Liver (tissue), 8 donors: ENCODE measurements at regions not wholly inside any gene's neighbourhood (a gene's known extent, or its start where the extent isn't known, plus 50 kb on each side); places are given as distances from the start of the nearest gene placed in this dataset.

Experiments
- DNase-seq: peaks from one replicate; pipeline ENCODE4 v3.0.0-alpha.2; 2017; ENCODE audit warnings: low spot score
- H3K27ac ChIP-seq, 2 donors: one replicate each; pipeline ENCODE4 v1.7.0; 2013; ENCODE audit warnings: inconsistent platforms in 2 of 2, low read length in 2 of 2, control low read depth in 1 of 2, low read depth in 1 of 2, mild to moderate bottlenecking in 1 of 2
- H3K27me3 ChIP-seq, 4 donors: one replicate each; pipeline versions ENCODE4 v1.6.1 to v1.7.0; 2013; ENCODE audit warnings: low read length in 3 of 4, inconsistent platforms in 1 of 4, mild to moderate bottlenecking in 1 of 4, moderate library complexity in 1 of 4; ENCODE audit not compliant: control insufficient read depth in 4 of 4, insufficient read depth in 4 of 4
- H3K36me3 ChIP-seq, 4 donors: one replicate each; pipeline versions ENCODE4 v1.6.1 to v1.7.0; 2013; ENCODE audit warnings: low read length in 3 of 4, mild to moderate bottlenecking in 3 of 4, low read depth in 1 of 4, moderate library complexity in 1 of 4; ENCODE audit not compliant: control insufficient read depth in 4 of 4, insufficient read depth in 3 of 4
- H3K4me1 ChIP-seq, 4 donors: one replicate each; pipeline versions ENCODE4 v1.6.1 to v1.7.0; 2013; ENCODE audit warnings: low read length in 3 of 4, mild to moderate bottlenecking in 3 of 4, moderate library complexity in 1 of 4; ENCODE audit not compliant: control insufficient read depth in 4 of 4, insufficient read depth in 4 of 4
- H3K4me3 ChIP-seq, 3 donors: one replicate each; pipeline versions ENCODE4 v1.6.1 to v1.7.0; 2013; ENCODE audit warnings: low read length in 3 of 3, control low read depth in 1 of 3, low read depth in 1 of 3, mild to moderate bottlenecking in 1 of 3
- H3K9ac ChIP-seq, 2 donors: one replicate each; pipeline ENCODE4 v1.7.0; 2013; ENCODE audit warnings: low read length in 2 of 2, mild to moderate bottlenecking in 2 of 2, moderate library complexity in 2 of 2, control low read depth in 1 of 2, low read depth in 1 of 2
- H3K9me3 ChIP-seq, 4 donors: one replicate each; pipeline versions ENCODE4 v1.6.1 to v1.7.0; 2013; ENCODE audit warnings: low read length in 3 of 4; ENCODE audit not compliant: control insufficient read depth in 4 of 4
- CTCF ChIP-seq: fragments of 150-350 bp; IDR thresholded peaks from 2 replicates; pipeline ENCODE4 v1.5.1; 2017; ENCODE audit warnings: improper control_type of control experiment, low read depth, low read length; ENCODE audit not compliant: missing input control
- EGR1 ChIP-seq, 2 donors: IDR thresholded peaks; 2 replicates each; pipeline ENCODE4 v1.6.1; 2016 to 2018; ENCODE audit warnings: antibody characterized with exemption in 2 of 2, low read depth in 2 of 2
- FOXA1 ChIP-seq: IDR thresholded peaks from 2 replicates; pipeline ENCODE4 v1.6.1; 2016; ENCODE audit warnings: antibody characterized with exemption
- FOXA2 ChIP-seq: IDR thresholded peaks from 2 replicates; pipeline ENCODE4 v1.6.1; 2016; ENCODE audit warnings: antibody characterized with exemption
- GABPA ChIP-seq, 2 donors: IDR thresholded peaks in 1 of 2; conservative IDR thresholded peaks in 1 of 2; 2 replicates each; pipeline ENCODE4 v1.6.1; 2016; ENCODE audit warnings: antibody characterized with exemption in 2 of 2, mild to moderate bottlenecking in 1 of 2, moderate library complexity in 1 of 2
- HNF4A ChIP-seq, 2 donors: conservative IDR thresholded peaks; 2 replicates each; pipeline ENCODE4 v1.6.1; 2016; ENCODE audit warnings: antibody characterized with exemption in 2 of 2, mild to moderate bottlenecking in 2 of 2
- HNF4G ChIP-seq: IDR thresholded peaks from 2 replicates; pipeline ENCODE4 v1.6.1; 2016; ENCODE audit warnings: antibody characterized with exemption
- JUND ChIP-seq, 2 donors: IDR thresholded peaks; 2 replicates each; pipeline ENCODE4 v1.6.1; 2016; ENCODE audit warnings: antibody characterized with exemption in 2 of 2
- MAX ChIP-seq: IDR thresholded peaks from 2 replicates; pipeline ENCODE4 v1.6.1; 2016; ENCODE audit warnings: antibody characterized with exemption
- NR2F2 ChIP-seq: IDR thresholded peaks from 2 replicates; pipeline ENCODE4 v1.6.1; 2016; ENCODE audit warnings: antibody characterized with exemption
- RXRA ChIP-seq, 2 donors: IDR thresholded peaks; 2 replicates each; pipeline ENCODE4 v1.6.1; 2017 to 2018; ENCODE audit warnings: antibody characterized with exemption in 2 of 2, mild to moderate bottlenecking in 1 of 2
- SP1 ChIP-seq: IDR thresholded peaks from 2 replicates; pipeline ENCODE4 v1.6.1; 2018; ENCODE audit warnings: antibody characterized with exemption, mild to moderate bottlenecking
- TAF1 ChIP-seq: conservative IDR thresholded peaks from 2 replicates; pipeline ENCODE4 v1.6.1; 2016; ENCODE audit warnings: antibody characterized with exemption, mild to moderate bottlenecking
- YY1 ChIP-seq: IDR thresholded peaks from 2 replicates; pipeline ENCODE4 v1.6.1; 2016; ENCODE audit warnings: antibody characterized with exemption, mild to moderate bottlenecking
- WGBS: extraction: QIAGEN DNeasy Blood & Tissue Kit; methylation state at CpG from one replicate; pipeline ENCODE4 v1.1.7; 2013; 5-methylcytosine and 5-hydroxymethylcytosine counted together
- TF ChIP-seq, protein P1 (sequence below): IDR thresholded peaks from 2 replicates; pipeline ENCODE4 v1.6.1; 2016; ENCODE audit warnings: antibody characterized with exemption, mild to moderate bottlenecking
- TF ChIP-seq, protein P2 (sequence below): IDR thresholded peaks from 2 replicates; pipeline ENCODE4 v1.6.1; 2016; ENCODE audit warnings: antibody characterized with exemption
- donor health status: healthy.
- donor health status: healthy.
- donor health status: healthy.
- donor health status: healthy.
- donor health status: healthy.

GRCh38 chr13:106007156-106007555 lies 528.3 kb downstream of the EFNB2 start (continued):
- TF ChIP-seq, protein P1, sequence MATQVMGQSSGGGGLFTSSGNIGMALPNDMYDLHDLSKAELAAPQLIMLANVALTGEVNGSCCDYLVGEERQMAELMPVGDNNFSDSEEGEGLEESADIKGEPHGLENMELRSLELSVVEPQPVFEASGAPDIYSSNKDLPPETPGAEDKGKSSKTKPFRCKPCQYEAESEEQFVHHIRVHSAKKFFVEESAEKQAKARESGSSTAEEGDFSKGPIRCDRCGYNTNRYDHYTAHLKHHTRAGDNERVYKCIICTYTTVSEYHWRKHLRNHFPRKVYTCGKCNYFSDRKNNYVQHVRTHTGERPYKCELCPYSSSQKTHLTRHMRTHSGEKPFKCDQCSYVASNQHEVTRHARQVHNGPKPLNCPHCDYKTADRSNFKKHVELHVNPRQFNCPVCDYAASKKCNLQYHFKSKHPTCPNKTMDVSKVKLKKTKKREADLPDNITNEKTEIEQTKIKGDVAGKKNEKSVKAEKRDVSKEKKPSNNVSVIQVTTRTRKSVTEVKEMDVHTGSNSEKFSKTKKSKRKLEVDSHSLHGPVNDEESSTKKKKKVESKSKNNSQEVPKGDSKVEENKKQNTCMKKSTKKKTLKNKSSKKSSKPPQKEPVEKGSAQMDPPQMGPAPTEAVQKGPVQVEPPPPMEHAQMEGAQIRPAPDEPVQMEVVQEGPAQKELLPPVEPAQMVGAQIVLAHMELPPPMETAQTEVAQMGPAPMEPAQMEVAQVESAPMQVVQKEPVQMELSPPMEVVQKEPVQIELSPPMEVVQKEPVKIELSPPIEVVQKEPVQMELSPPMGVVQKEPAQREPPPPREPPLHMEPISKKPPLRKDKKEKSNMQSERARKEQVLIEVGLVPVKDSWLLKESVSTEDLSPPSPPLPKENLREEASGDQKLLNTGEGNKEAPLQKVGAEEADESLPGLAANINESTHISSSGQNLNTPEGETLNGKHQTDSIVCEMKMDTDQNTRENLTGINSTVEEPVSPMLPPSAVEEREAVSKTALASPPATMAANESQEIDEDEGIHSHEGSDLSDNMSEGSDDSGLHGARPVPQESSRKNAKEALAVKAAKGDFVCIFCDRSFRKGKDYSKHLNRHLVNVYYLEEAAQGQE: no peak
- TF ChIP-seq RXRA (IDR thresholded peaks at IDR 0.05): no peak
- no peak for TF ChIP-seq FOXA2
- no peak for TF ChIP-seq HNF4G
- TF ChIP-seq GABPA (IDR thresholded peaks at IDR 0.05 in 1 of 2, conservative IDR thresholded peaks at IDR 0.05 in 1 of 2): no peak
- no peak for TF ChIP-seq EGR1 (IDR thresholded peaks at IDR 0.05; ENCODE audit: low read depth in 2 of 2)

- no peaks in the 10 kb centered on the region for H3K36me3 ChIP-seq
- H3K9me3 ChIP-seq: peaks cover 0 to 1% (median 0%) of the 10 kb centered on the region in 4 donors
- DNase-seq: no peak
- H3K4me3 ChIP-seq: no peak overlapping the region
- no peak overlapping the region for H3K27ac ChIP-seq
- no peak overlapping the region for H3K9ac ChIP-seq
- H3K4me1 ChIP-seq: no peaks in the 10 kb centered on the region
- H3K27me3 ChIP-seq: no peaks in the 10 kb centered on the region
- TF ChIP-seq TAF1 (no peak), MAX (no peak), NR2F2 (no peak), HNF4G (no peak), FOXA2 (no peak), GABPA (IDR thresholded peaks at IDR 0.05 in 1 of 2, conservative IDR thresholded peaks at IDR 0.05 in 1 of 2) (no peak), CTCF (no peak), SP1 (no peak), RXRA (IDR thresholded peaks at IDR 0.05) (no peak)
- WGBS: 51% methylated on average over 1 of the region's 1 CpG
These were observed 531.8 kb downstream of the EFNB2 start for GRCh38 chr13:106003651-106004050.

DNA sequence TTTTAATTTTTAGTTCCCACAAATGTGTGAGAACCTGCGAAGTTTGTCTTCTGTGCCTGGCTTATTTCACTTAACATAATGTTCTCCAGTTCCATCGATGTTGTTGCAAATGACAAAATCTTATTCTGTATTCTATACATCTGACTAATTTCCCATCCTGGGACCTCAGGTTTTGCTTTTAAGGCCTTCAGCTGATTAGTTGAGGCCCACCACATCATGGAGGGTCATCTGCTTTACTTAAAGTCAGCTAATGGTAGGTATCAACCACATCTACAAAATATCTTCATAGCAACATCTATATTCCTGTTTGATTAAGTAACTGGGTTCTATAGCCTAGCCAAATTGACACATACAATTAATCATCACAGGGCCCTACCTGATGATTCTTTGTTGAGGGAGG lies 534.0 kb downstream of the EFNB2 start:
- H3K36me3 ChIP-seq: no peaks in the 10 kb centered on the region
- H3K9me3 ChIP-seq: peaks cover 0 to 1% (median 0%) of the 10 kb centered on the region in 4 donors
- 46% methylated on average over 2 of the region's 2 CpGs for WGBS
- H3K4me3 ChIP-seq: no peak overlapping the region
- DNase-seq: no peak
- no peak overlapping the region for H3K9ac ChIP-seq
- no peaks in the 10 kb centered on the region for H3K4me1 ChIP-seq
- H3K27me3 ChIP-seq: no peaks in the 10 kb centered on the region
- no peak overlapping the region for H3K27ac ChIP-seq
- TF ChIP-seq RXRA (IDR thresholded peaks at IDR 0.05): no peak
- TF ChIP-seq YY1: no peak
- TF ChIP-seq, protein P2, sequence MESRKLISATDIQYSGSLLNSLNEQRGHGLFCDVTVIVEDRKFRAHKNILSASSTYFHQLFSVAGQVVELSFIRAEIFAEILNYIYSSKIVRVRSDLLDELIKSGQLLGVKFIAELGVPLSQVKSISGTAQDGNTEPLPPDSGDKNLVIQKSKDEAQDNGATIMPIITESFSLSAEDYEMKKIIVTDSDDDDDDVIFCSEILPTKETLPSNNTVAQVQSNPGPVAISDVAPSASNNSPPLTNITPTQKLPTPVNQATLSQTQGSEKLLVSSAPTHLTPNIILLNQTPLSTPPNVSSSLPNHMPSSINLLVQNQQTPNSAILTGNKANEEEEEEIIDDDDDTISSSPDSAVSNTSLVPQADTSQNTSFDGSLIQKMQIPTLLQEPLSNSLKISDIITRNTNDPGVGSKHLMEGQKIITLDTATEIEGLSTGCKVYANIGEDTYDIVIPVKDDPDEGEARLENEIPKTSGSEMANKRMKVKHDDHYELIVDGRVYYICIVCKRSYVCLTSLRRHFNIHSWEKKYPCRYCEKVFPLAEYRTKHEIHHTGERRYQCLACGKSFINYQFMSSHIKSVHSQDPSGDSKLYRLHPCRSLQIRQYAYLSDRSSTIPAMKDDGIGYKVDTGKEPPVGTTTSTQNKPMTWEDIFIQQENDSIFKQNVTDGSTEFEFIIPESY: no peak
- no peak for TF ChIP-seq GABPA (IDR thresholded peaks at IDR 0.05 in 1 of 2, conservative IDR thresholded peaks at IDR 0.05 in 1 of 2)
- no peak for TF ChIP-seq CTCF
- TF ChIP-seq, protein P1: no peak
- TF ChIP-seq EGR1 (IDR thresholded peaks at IDR 0.05; ENCODE audit: low read depth in 2 of 2): no peak
- TF ChIP-seq JUND (IDR thresholded peaks at IDR 0.05): no peak
- TF ChIP-seq HNF4G: no peak
- no peak for TF ChIP-seq NR2F2
- TF ChIP-seq FOXA1: no peak
- no peak for TF ChIP-seq HNF4A (conservative IDR thresholded peaks at IDR 0.05)
